ENCODE measurements at regions not wholly inside any gene's neighbourhood (a gene's known extent, or its start where the extent isn't known, plus 50 kb on each side); places are given as distances from the start of the nearest gene placed in this dataset.

GRCh38 chr12:68441167-68441566 is 109.0 kb upstream of the MDM1 start:
- TF ChIP-seq, protein P1, sequence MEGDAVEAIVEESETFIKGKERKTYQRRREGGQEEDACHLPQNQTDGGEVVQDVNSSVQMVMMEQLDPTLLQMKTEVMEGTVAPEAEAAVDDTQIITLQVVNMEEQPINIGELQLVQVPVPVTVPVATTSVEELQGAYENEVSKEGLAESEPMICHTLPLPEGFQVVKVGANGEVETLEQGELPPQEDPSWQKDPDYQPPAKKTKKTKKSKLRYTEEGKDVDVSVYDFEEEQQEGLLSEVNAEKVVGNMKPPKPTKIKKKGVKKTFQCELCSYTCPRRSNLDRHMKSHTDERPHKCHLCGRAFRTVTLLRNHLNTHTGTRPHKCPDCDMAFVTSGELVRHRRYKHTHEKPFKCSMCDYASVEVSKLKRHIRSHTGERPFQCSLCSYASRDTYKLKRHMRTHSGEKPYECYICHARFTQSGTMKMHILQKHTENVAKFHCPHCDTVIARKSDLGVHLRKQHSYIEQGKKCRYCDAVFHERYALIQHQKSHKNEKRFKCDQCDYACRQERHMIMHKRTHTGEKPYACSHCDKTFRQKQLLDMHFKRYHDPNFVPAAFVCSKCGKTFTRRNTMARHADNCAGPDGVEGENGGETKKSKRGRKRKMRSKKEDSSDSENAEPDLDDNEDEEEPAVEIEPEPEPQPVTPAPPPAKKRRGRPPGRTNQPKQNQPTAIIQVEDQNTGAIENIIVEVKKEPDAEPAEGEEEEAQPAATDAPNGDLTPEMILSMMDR (IDR thresholded peaks at IDR 0.05), result no peak
- no peak for TF ChIP-seq POLR2AphosphoS5 (IDR thresholded peaks at IDR 0.05; ENCODE audit: insufficient read depth in 1 of 2, low read depth in 1 of 2)
- TF ChIP-seq POLR2A (IDR thresholded peaks at IDR 0.05), result no peak
